HUES6 (cell line): ENCODE measurements at regions not wholly inside any gene's neighbourhood (a gene's known extent, or its start where the extent isn't known, plus 50 kb on each side); places are given as distances from the start of the nearest gene placed in this dataset.
"Not testable (repeated sequence)": the region's sequence is repeated elsewhere in the genome, so short reads cannot be mapped to it uniquely, and the experiment has no call there.

Experiments
- H3K27ac ChIP-seq: 2 replicates; pipeline ENCODE4 v1.7.0; 2013; ENCODE audit warnings: low read depth, mild to moderate bottlenecking, low read length, inconsistent platforms
- H3K27me3 ChIP-seq: 2 replicates; pipeline ENCODE4 v1.6.1; 2013; ENCODE audit warnings: low read length; ENCODE audit not compliant: control insufficient read depth, insufficient read depth
- H3K36me3 ChIP-seq: 2 replicates; pipeline ENCODE4 v1.6.1; 2013; ENCODE audit warnings: low read length; ENCODE audit not compliant: control insufficient read depth, insufficient read depth
- H3K4me1 ChIP-seq: 2 replicates; pipeline ENCODE4 v1.6.1; 2013; ENCODE audit warnings: low read length; ENCODE audit not compliant: control insufficient read depth, insufficient read depth
- H3K4me3 ChIP-seq: 2 replicates; pipeline ENCODE4 v1.5.1; 2013; ENCODE audit warnings: low read depth, low read length
- H3K9ac ChIP-seq: one replicate; pipeline ENCODE4 v1.6.1; 2013; ENCODE audit warnings: mild to moderate bottlenecking, low read length
- H3K9me3 ChIP-seq: 2 replicates; pipeline ENCODE4 v1.6.1; 2013; ENCODE audit warnings: low read depth, low read length; ENCODE audit not compliant: control insufficient read depth, insufficient read depth

DNA sequence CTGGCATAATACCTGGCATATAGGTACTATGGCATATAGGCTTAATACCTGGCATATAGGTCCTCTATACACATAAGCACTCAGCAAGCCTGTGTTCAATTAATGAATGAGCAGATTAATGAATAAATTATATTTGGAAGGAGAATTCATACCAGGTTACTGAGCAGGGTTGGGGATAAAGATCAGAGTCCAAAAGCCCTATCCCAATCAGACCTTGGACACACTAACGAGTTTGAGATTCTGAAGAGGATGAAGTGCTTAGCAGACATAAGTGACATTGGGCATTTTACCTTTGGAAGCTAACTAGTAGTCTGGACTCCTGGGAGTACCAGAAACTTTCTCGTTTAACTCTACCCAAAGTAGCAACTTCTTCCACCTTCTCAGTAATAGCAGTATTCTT, 63.3 kb upstream of the ARHGAP29 start:
- Histone ChIP-seq H3K36me3 (no peaks in the 10 kb centered on the region), H3K27ac (no peak overlapping the region), H3K9ac (no peak overlapping the region), H3K27me3 (no peaks in the 10 kb centered on the region), H3K9me3 (no peaks in the 10 kb centered on the region), H3K4me3 (no peak overlapping the region), H3K4me1 (peaks cover 23% of the 10 kb centered on the region)

DNA sequence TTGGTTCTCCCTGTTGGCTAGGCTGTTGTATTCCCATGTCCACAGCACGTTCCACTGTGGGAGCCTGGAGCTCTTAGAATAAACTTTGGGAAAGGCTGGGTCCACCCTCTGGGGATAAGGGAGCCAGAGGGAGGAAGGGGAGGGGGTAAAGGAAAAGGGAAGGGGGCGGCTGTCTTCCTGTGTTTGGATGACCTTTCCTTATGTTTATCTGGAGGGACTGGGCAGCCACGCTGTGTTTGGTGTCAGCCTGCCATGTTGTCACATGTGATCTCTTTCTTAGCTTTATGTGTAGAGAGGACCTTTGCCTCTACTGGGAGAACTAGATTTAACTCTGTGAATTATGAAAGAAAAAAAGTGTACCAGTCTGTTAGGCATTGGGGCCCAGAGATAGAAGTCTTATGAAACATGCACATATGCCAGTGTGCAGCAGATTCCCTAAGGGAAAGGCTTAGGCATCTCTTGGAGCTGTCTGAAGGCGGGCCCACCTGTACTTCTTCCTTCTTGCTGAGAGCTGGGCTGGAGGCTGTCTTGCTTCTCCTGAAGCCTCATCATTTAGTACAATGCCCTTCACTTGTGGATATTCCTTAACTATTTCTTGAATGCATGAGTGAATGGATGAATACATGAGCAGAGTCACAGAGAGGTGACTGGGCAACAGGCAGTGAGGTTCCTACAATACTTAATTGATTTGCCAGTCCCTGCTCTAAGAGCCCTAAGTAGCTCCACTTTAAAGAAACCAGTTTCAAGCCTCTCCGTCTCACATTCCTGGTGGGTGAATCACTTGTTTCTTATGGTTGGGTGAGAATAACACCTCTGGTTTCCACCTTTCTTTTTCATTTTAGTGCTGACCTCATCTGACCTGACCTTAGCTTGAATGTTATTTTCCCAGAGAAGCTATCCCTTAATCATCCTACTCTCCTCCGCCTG, 62.5 kb upstream of the ARHGAP29 start:
- Histone ChIP-seq H3K27ac (no peak overlapping the region; the same call in 1 of the 2 replicates), H3K9me3 (no peaks in the 10 kb centered on the region), H3K27me3 (no peaks in the 10 kb centered on the region), H3K4me3 (no peak overlapping the region; the same call in 1 of the 2 replicates), H3K36me3 (no peaks in the 10 kb centered on the region), H3K9ac (no peak overlapping the region), H3K4me1 (peaks cover 23% of the 10 kb centered on the region)

DNA sequence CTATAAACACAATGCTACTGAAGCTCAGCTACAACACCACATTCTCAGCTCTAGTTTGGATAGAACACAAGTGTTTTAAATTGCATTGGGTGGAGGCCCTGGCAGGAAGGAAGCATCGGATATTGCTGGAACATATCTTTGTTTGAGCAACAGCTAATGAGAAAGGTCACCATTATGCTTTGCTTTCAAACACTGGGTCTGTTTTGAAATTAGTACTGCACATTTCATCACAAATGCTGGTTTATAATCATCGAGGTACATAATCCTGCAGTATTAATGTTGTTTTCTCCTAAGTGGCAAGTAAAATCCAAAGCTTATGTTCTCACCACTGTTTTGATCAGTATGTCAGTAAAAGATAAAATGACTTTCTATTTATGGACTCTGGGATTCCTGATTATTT, 61.5 kb upstream of the ARHGAP29 start:
- Histone ChIP-seq H3K9me3 (no peaks in the 10 kb centered on the region), H3K36me3 (no peaks in the 10 kb centered on the region), H3K27me3 (no peaks in the 10 kb centered on the region), H3K9ac (no peak overlapping the region), H3K4me1 (peaks cover 23% of the 10 kb centered on the region), H3K4me3 (no peak overlapping the region), H3K27ac (no peak overlapping the region)

DNA sequence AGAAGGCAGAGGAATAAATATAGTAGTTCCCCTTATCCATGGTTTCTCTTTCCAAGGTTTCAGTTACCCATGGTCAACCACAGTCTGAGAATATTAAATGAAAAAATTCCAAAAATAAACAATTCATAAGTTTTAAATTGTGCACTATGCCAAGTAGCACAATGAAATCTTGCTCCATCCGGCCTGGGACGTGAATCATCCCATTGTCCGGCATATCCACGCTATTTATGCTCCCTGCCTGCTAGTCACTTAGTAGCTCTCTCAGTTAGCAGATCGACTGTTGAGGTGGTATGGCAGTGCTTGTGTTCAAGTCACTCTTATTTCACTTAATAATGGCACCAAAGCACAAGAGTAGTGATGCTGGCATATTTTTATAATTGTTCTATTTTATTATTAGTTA, 58.6 kb upstream of the ARHGAP29 start:
- Histone ChIP-seq H3K4me3 (no peak overlapping the region), H3K27ac (no peak overlapping the region), H3K36me3 (no peaks in the 10 kb centered on the region), H3K9ac (no peak overlapping the region), H3K9me3 (no peaks in the 10 kb centered on the region), H3K27me3 (no peaks in the 10 kb centered on the region), H3K4me1 (peaks cover 26% of the 10 kb centered on the region)

DNA sequence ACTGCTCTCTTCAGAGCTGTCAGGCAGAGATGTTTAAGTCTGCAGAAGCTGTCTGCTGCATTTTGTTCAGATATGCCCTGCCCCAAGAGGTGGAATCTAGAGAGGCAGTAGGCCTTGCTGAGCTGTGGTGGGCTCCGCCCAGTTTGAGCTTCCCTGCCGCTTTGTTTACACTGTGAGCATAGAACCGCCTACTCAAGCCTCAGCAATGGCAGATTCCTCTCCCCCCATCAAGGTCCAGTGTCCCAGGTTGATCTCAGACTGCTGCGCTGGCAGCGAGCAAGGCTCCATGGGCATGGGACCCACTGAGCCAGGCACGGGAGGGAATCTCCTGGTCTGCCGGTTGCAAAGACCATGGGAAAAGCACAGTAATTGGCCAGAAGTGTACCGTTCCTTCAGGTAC, 55.6 kb upstream of the ARHGAP29 start:
- not testable (repeated sequence) for H3K9ac ChIP-seq, H3K9me3 ChIP-seq, H3K27ac ChIP-seq, H3K27me3 ChIP-seq, H3K4me1 ChIP-seq, H3K36me3 ChIP-seq, H3K4me3 ChIP-seq

DNA sequence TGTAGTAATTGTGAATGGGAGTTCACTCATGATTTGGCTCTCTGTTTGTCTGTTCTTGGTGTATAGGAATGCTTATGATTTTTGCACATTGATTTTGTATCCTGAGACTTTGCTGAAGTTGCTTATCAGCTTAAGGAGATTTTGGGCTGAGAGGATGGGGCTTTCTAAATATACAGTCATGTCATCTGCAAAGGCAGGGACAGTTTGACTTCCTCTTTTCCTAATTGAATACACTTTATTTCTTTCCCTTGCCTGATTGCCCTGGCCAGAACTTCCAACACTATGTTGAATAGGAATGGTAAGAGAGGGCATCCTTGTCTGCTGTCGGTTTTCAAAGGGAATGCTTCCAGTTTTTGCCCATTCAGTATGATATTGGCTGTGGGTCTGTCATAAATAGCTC, 51.9 kb upstream of the ARHGAP29 start:
- not testable (repeated sequence) for H3K9ac ChIP-seq, H3K36me3 ChIP-seq, H3K27ac ChIP-seq, H3K4me3 ChIP-seq, H3K27me3 ChIP-seq, H3K9me3 ChIP-seq, H3K4me1 ChIP-seq
